H9 (cell line): ENCODE measurements at regions not wholly inside any gene's neighbourhood (a gene's known extent, or its start where the extent isn't known, plus 50 kb on each side); places are given as distances from the start of the nearest gene placed in this dataset.

Experiments used
- DNase-seq: peaks from one replicate; pipeline ENCODE4 v3.0.0-alpha.2; 2017
- H2AFZ ChIP-seq: one replicate; pipeline ENCODE4 v1.6.1; 2013; ENCODE audit warnings: mild to moderate bottlenecking, low read length, control low read depth, moderate library complexity
- H2AK5ac ChIP-seq: 2 replicates; pipeline ENCODE4 v1.6.1; 2013; ENCODE audit warnings: low read length, control low read depth, mixed read lengths; ENCODE audit not compliant: insufficient read length
- H2BK120ac ChIP-seq: one replicate; pipeline ENCODE4 v1.6.1; 2013; ENCODE audit warnings: low read depth, mild to moderate bottlenecking, low read length, control low read depth, inconsistent platforms; ENCODE audit not compliant: poor library complexity, severe bottlenecking
- H2BK12ac ChIP-seq: 2 replicates; pipeline ENCODE4 v1.6.1; 2013; ENCODE audit warnings: low read length, control low read depth, mixed read lengths, low read depth; ENCODE audit not compliant: insufficient read length
- H2BK15ac ChIP-seq: 2 replicates; pipeline ENCODE4 v1.6.1; 2013; ENCODE audit warnings: low read depth, low read length, control low read depth
- H2BK20ac ChIP-seq: one replicate; pipeline ENCODE4 v1.6.1; 2013; ENCODE audit warnings: low read depth, mild to moderate bottlenecking, low read length, control low read depth, inconsistent platforms; ENCODE audit not compliant: poor library complexity, severe bottlenecking
- H2BK5ac ChIP-seq: 2 replicates; pipeline ENCODE4 v1.6.1; 2013; ENCODE audit warnings: low read length, control low read depth, mixed read lengths; ENCODE audit not compliant: insufficient read length
- H3K14ac ChIP-seq: 2 replicates; pipeline ENCODE4 v1.6.1; 2013; ENCODE audit warnings: low read length, control low read depth; ENCODE audit not compliant: insufficient read depth
- H3K18ac ChIP-seq: 2 replicates; pipeline ENCODE4 v1.6.1; 2013; ENCODE audit warnings: low read depth, mild to moderate bottlenecking, mixed read lengths, low read length, control low read depth; ENCODE audit not compliant: insufficient read length
- H3K23ac ChIP-seq: 2 replicates; pipeline ENCODE4 v1.6.1; 2013; ENCODE audit warnings: low read length, control low read depth, mixed read lengths, low read depth; ENCODE audit not compliant: insufficient read length
- H3K23me2 ChIP-seq: 2 replicates; pipeline ENCODE4 v1.6.1; 2013; ENCODE audit warnings: low read depth, mild to moderate bottlenecking, mixed read lengths, low read length, control low read depth; ENCODE audit not compliant: insufficient read length, poor library complexity, severe bottlenecking
- H3K27ac ChIP-seq: 2 replicates; pipeline ENCODE4 v1.5.1; 2013; ENCODE audit warnings: low read length, control low read depth, mixed read lengths, low read depth; ENCODE audit not compliant: insufficient read length
- H3K27me3 ChIP-seq: 2 replicates; pipeline ENCODE4 v1.6.1; 2013; ENCODE audit warnings: low read length, control low read depth, inconsistent platforms; ENCODE audit not compliant: insufficient read depth
- H3K4ac ChIP-seq: 2 replicates; pipeline ENCODE4 v1.6.1; 2013; ENCODE audit warnings: low read depth, mild to moderate bottlenecking, control low read depth, inconsistent platforms, low read length, moderate library complexity
- H3K4me1 ChIP-seq: 2 replicates; pipeline ENCODE4 v1.6.1; 2013; ENCODE audit warnings: low read length, control low read depth, inconsistent platforms; ENCODE audit not compliant: insufficient read depth
- H3K4me2 ChIP-seq: 2 replicates; pipeline ENCODE4 v1.6.1; 2013; ENCODE audit warnings: low read length, control low read depth, mixed read lengths; ENCODE audit not compliant: insufficient read length, insufficient read depth
- H3K56ac ChIP-seq: 2 replicates; pipeline ENCODE4 v1.6.1; 2013; ENCODE audit warnings: low read depth, mild to moderate bottlenecking, mixed read lengths, low read length, control low read depth; ENCODE audit not compliant: insufficient read length
- H3K79me1 ChIP-seq: 2 replicates; pipeline ENCODE4 v1.6.1; 2013; ENCODE audit warnings: low read depth, mild to moderate bottlenecking, moderate library complexity, low read length, control low read depth, inconsistent platforms; ENCODE audit not compliant: insufficient read depth, poor library complexity, severe bottlenecking
- H3K79me2 ChIP-seq: 2 replicates; pipeline ENCODE4 v1.6.1; 2013; ENCODE audit warnings: low read length, control low read depth, inconsistent platforms; ENCODE audit not compliant: insufficient read depth
- H3K9ac ChIP-seq: 2 replicates; pipeline ENCODE4 v1.6.1; 2013; ENCODE audit warnings: low read length, control low read depth, mixed read lengths; ENCODE audit not compliant: insufficient read length; ENCODE audit errors: extremely low read depth
- H3K9me3 ChIP-seq: one replicate; pipeline ENCODE4 v1.6.1; 2013; ENCODE audit warnings: low read depth, low read length, inconsistent platforms; ENCODE audit not compliant: control insufficient read depth
- H3T11ph ChIP-seq: one replicate; pipeline ENCODE4 v1.6.1; 2013; ENCODE audit warnings: mild to moderate bottlenecking, low read length, control low read depth, inconsistent platforms
- H4K20me1 ChIP-seq: one replicate; pipeline ENCODE4 v1.6.1; 2013; ENCODE audit not compliant: control insufficient read depth, insufficient read length, insufficient read depth
- H4K5ac ChIP-seq: 2 replicates; pipeline ENCODE4 v1.6.1; 2013; ENCODE audit warnings: low read depth, mild to moderate bottlenecking, mixed read lengths, low read length, control low read depth; ENCODE audit not compliant: insufficient read length
- H4K8ac ChIP-seq: replicated peaks from 2 replicates; pipeline ENCODE4 v1.6.1; 2013; ENCODE audit warnings: low read length, control low read depth, mixed read lengths, low read depth; ENCODE audit not compliant: insufficient read length
- H4K91ac ChIP-seq: 2 replicates; pipeline ENCODE4 v1.6.1; 2013; ENCODE audit warnings: low read depth, mild to moderate bottlenecking, moderate library complexity, mixed read lengths, low read length, control low read depth; ENCODE audit not compliant: insufficient read length
- H3K27ac Mint-ChIP-seq, 3 experiments: 2 replicates in 2 of 3; 3 replicates in 1 of 3; pipeline ENCODE4 v1.8.0; 2020 to 2021; ENCODE audit warnings: mixed read lengths in 3 of 3, mild to moderate bottlenecking in 1 of 3, moderate library complexity in 1 of 3
- H3K27me3 Mint-ChIP-seq: 2 replicates; pipeline ENCODE4 v1.8.0; 2021; ENCODE audit warnings: low read depth, mild to moderate bottlenecking, moderate library complexity, mixed read lengths
- H3K36me3 Mint-ChIP-seq, 3 experiments: 2 replicates in 2 of 3; 3 replicates in 1 of 3; pipeline ENCODE4 v1.8.0; 2020 to 2021; ENCODE audit warnings: low read depth in 3 of 3, mixed read lengths in 3 of 3; ENCODE audit not compliant: insufficient read depth in 1 of 3
- H3K4me1 Mint-ChIP-seq, 2 experiments: 2 replicates each; pipeline ENCODE4 v1.8.0; 2020; ENCODE audit warnings: mixed read lengths in 2 of 2
- H3K4me3 Mint-ChIP-seq, 2 experiments: 2 replicates in 1 of 2; 3 replicates in 1 of 2; pipeline ENCODE4 v1.8.0; 2020 to 2021; ENCODE audit warnings: mild to moderate bottlenecking in 2 of 2, mixed read lengths in 2 of 2, moderate library complexity in 1 of 2
- H3K9me3 Mint-ChIP-seq, 2 experiments: 2 replicates in 1 of 2; 3 replicates in 1 of 2; pipeline ENCODE4 v1.8.0; 2020; ENCODE audit warnings: mild to moderate bottlenecking in 2 of 2, mixed read lengths in 2 of 2, moderate library complexity in 1 of 2
- CTCF ChIP-seq: fragments of 200-600 bp; sonication (generic); conservative IDR thresholded peaks from 3 replicates; pipeline ENCODE4 v1.8.0; 2021; ENCODE audit warnings: antibody characterized with exemption, mild to moderate bottlenecking
- WGBS: extraction: QIAGEN DNeasy Blood & Tissue Kit; methylation state at CpG from one replicate; pipeline ENCODE4 v1.1.7; 2013; ENCODE audit warnings: missing lambda C conversion rate, low lambda C conversion rate, mixed read lengths; ENCODE audit not compliant: insufficient read length; ENCODE audit errors: extremely low coverage; 5-methylcytosine and 5-hydroxymethylcytosine counted together

DNA sequence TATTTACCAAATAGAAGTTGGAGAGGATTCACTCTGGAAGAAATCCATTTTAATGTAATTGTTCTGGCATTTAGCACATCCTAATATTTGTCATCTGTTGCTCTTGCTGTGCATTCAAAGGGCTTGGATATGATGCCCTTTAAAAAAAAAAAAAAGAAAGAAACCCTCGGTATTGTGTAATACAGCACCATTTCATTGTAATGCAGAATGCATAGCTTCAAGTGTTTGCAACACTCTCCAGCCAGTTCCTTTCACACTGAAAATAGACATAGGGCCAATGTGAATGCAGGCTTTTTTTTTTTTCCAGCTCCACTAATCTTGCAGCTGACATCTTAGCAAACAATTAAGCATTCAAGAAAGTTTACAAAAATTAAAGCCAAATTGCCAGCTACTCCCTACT, 197.4 kb upstream of the POU3F2 start:
- Histone ChIP-seq H3K27ac (no peak overlapping the region), H2BK15ac (no peak overlapping the region), H2AFZ (no peak overlapping the region), H2BK120ac (no peak overlapping the region), H4K5ac (no peak overlapping the region), H3K4me2 (no peak overlapping the region), H2AK5ac (no peak overlapping the region), H2BK5ac (no peak overlapping the region), H3K14ac (no peak overlapping the region), H3K79me1 (no peaks in the 10 kb centered on the region), H3K23me2 (no peaks in the 10 kb centered on the region), H3K79me2 (no peaks in the 10 kb centered on the region), H3K9me3 (no peaks in the 10 kb centered on the region), H4K91ac (no peak overlapping the region), H4K8ac (no peak overlapping the region), H2BK20ac (no peak overlapping the region), H3K4ac (no peak overlapping the region), H3K4me1 (peaks cover 13% of the 10 kb centered on the region; the same call in 1 of the 2 replicates), H3T11ph (no peak overlapping the region), H3K27me3 (no peaks in the 10 kb centered on the region), H3K56ac (no peak overlapping the region), H3K23ac (no peak overlapping the region), H4K20me1 (no peaks in the 10 kb centered on the region), H3K9ac (no peak overlapping the region), H3K18ac (no peak overlapping the region), H2BK12ac (no peak overlapping the region)
- Mint-ChIP-seq H3K36me3 (no peaks in the 10 kb centered on the region), H3K27me3 (no peaks in the 10 kb centered on the region), H3K4me3 (no peak overlapping the region), H3K27ac (peak overlapping the region in 2 of 3 experiments; percentile 21 to 75; a peak in 2 of 7 replicates), H3K4me1 (peaks cover 81 to 84% of the 10 kb centered on the region in 2 experiments), H3K9me3 (no peaks in the 10 kb centered on the region; a peak in 1 of 5 replicates)
- DNase-seq = no peak
- no peak for TF ChIP-seq CTCF
- WGBS = no CpG with 5 or more reads among the region's 1 CpG
